Activated B cell treated with CpG ODN at 0.5 μM for 24 hours (primary cell): ENCODE measurements at regions not wholly inside any gene's neighbourhood (a gene's known extent, or its start where the extent isn't known, plus 50 kb on each side); places are given as distances from the start of the nearest gene placed in this dataset.

Experiments
- ATAC-seq: fragments of 200-7000 bp; cut with Tn5 transposase; one replicate; pipeline ENCODE4 v1.10.0; 2021; ENCODE audit warnings: low read depth, mild to moderate bottlenecking, moderate library complexity
- CTCF ChIA-PET: fragments of 350-600 bp; sonication (Branson Sonifier 250); formaldehyde crosslinking; loops from one replicate; lab custom pipeline; 2021; ENCODE audit warnings: antibody characterized with exemption; lab: Charles Lee
- POLR2A ChIA-PET: fragments of 350-600 bp; sonication (Branson Sonifier 250); formaldehyde crosslinking; loops from one replicate; lab custom pipeline; 2021; ENCODE audit warnings: antibody characterized with exemption; lab: Charles Lee
- DNase-seq: peaks from one replicate; pipeline ENCODE4 v3.0.0; 2022
- H3K27ac Mint-ChIP-seq: one replicate; pipeline ENCODE4 v1.8.0; 2020; ENCODE audit warnings: mixed read lengths
- H3K27me3 Mint-ChIP-seq: one replicate; pipeline ENCODE4 v1.8.0; 2021; ENCODE audit warnings: mixed read lengths
- H3K36me3 Mint-ChIP-seq: one replicate; pipeline ENCODE4 v1.8.0; 2021; ENCODE audit warnings: low read depth, mixed read lengths
- H3K4me1 Mint-ChIP-seq: one replicate; pipeline ENCODE4 v1.8.0; 2021; ENCODE audit warnings: mixed read lengths
- H3K4me3 Mint-ChIP-seq: one replicate; pipeline ENCODE4 v1.8.0; 2020; ENCODE audit warnings: mild to moderate bottlenecking, mixed read lengths
- H3K9me3 Mint-ChIP-seq: one replicate; pipeline ENCODE4 v1.8.0; 2020; ENCODE audit warnings: mixed read lengths
- intact Hi-C: fragments of 100-400 bp; cut with micrococcal nuclease; formaldehyde crosslinking; loops from one replicate; pipeline ENCODE4 v1.15.1; 2024
- TF ChIP-seq, protein P1 (sequence below): fragments of 200-600 bp; IDR thresholded peaks from one replicate; pipeline ENCODE4 v1.8.0; 2022; ENCODE audit warnings: antibody characterized with exemption, mild to moderate bottlenecking

DNA sequence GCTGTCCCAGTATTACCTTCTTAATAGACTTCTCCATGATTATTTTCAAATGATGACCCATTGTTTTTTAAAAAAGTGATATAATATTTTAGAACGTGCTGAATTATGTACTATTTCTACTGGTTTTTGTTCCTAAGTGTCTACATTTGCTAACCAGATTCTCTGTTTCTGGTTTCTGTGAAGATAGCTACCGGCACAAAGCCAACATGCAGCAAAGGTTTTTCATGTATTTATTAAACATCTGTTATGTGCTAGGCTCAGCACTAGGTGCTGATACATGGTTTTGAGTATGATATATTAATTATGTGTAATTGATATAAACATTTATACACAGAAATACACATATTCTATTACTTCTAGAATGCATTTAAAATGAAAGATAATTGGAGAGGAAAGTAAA is 1035.6 kb downstream of the PCDH17 start:
- ATAC-seq, result no peak

DNA sequence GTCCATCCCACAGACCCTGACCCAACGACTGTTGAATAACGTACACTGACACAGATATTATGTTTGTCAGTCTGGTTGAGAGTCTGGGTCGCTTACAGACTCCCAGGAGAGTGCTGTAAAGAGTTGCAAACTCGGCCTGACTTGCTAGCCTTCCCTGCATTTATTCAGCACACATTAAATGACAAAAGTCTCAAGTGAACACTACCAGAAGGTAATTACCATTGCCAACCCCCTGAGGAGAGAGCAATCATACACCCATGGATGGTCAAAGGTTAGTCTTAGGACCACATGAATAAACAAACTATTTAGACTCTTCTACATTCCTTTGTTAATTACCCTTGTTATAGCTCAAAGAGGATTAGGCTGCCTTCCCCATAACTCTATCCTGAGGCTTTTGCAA is 1048.6 kb downstream of the PCDH17 start:
- Mint-ChIP-seq H3K9me3 (peaks cover 7% of the 10 kb centered on the region), H3K4me1 (no peaks in the 10 kb centered on the region), H3K27me3 (no peaks in the 10 kb centered on the region), H3K4me3 (no peak overlapping the region), H3K27ac (no peak overlapping the region), H3K36me3 (no peaks in the 10 kb centered on the region)
- POLR2A ChIA-PET, result no interaction called here
- intact Hi-C loops, result no loop called here
- ATAC-seq, result no peak
- TF ChIP-seq, protein P1, sequence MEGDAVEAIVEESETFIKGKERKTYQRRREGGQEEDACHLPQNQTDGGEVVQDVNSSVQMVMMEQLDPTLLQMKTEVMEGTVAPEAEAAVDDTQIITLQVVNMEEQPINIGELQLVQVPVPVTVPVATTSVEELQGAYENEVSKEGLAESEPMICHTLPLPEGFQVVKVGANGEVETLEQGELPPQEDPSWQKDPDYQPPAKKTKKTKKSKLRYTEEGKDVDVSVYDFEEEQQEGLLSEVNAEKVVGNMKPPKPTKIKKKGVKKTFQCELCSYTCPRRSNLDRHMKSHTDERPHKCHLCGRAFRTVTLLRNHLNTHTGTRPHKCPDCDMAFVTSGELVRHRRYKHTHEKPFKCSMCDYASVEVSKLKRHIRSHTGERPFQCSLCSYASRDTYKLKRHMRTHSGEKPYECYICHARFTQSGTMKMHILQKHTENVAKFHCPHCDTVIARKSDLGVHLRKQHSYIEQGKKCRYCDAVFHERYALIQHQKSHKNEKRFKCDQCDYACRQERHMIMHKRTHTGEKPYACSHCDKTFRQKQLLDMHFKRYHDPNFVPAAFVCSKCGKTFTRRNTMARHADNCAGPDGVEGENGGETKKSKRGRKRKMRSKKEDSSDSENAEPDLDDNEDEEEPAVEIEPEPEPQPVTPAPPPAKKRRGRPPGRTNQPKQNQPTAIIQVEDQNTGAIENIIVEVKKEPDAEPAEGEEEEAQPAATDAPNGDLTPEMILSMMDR, result no peak
- CTCF ChIA-PET, result no interaction called here
- no peak for DNase-seq

More for the DNA sequence above, 1035.6 kb downstream of the PCDH17 start:
- Mint-ChIP-seq H3K36me3 (no peaks in the 10 kb centered on the region), H3K27me3 (no peaks in the 10 kb centered on the region), H3K4me1 (no peaks in the 10 kb centered on the region), H3K27ac (no peak overlapping the region), H3K9me3 (peaks cover 2% of the 10 kb centered on the region), H3K4me3 (no peak overlapping the region)
- POLR2A ChIA-PET, result no interaction called here
- TF ChIP-seq, protein P1, result no peak
- DNase-seq, result no peak
- CTCF ChIA-PET, result no interaction called here
- intact Hi-C loops, result no loop called here

DNA sequence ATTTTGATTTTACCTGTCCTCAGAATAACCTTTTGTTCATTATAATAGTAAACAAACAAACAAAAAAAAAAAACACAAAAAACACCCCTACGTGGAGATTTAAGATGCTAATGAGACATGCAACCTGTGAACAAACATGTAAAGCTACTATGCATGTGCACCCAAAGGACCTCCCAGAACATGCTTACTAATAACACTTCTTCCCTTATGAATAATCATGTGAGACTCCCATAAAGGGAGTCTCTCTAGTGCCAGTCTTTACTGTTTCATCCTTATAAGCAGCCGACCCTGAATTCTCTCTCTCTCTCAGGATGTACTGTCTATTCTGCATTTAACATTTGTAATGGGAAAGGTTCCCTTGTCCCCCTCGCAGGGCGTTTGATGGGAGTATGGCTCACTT is 1051.1 kb downstream of the PCDH17 start:
- Mint-ChIP-seq H3K9me3 (peaks cover 7% of the 10 kb centered on the region), H3K27me3 (no peaks in the 10 kb centered on the region), H3K27ac (no peak overlapping the region), H3K4me3 (no peak overlapping the region), H3K36me3 (no peaks in the 10 kb centered on the region), H3K4me1 (no peaks in the 10 kb centered on the region)
- ChIA-PET CTCF (no interaction called here), POLR2A (no interaction called here)
- ATAC-seq (no peak), DNase-seq (no peak)
- TF ChIP-seq, protein P1, result no peak
- intact Hi-C loops, result no loop called here

DNA sequence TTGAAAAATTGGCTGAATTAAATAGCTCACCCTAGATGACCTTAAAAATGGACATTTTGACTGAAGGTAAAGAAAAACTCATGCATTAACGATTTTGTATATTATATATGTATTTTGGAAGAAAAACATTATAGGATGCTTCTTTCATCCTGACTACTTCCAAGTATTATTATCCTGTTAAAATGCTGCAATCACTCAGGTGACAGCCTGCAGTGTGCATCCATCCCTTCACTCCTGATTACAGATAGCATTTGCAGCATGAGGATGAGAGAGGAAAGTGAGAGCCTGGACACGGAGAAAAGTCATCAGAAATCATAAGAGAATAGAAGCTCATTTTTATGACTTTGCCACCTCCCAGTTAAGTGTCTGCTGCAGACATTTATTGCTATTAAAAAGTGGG is 1055.6 kb downstream of the PCDH17 start:
- H3K4me1 Mint-ChIP-seq, result no peaks in the 10 kb centered on the region
- H3K36me3 Mint-ChIP-seq, result no peaks in the 10 kb centered on the region
- no peak for DNase-seq
- intact Hi-C loops, result no loop called here
- H3K27ac Mint-ChIP-seq, result no peak overlapping the region
- CTCF ChIA-PET, result no interaction called here
- POLR2A ChIA-PET, result no interaction called here
- TF ChIP-seq, protein P1, result no peak
- ATAC-seq, result no peak
- H3K27me3 Mint-ChIP-seq, result no peaks in the 10 kb centered on the region
- no peak overlapping the region for H3K4me3 Mint-ChIP-seq
- H3K9me3 Mint-ChIP-seq, result peaks cover 5% of the 10 kb centered on the region

DNA sequence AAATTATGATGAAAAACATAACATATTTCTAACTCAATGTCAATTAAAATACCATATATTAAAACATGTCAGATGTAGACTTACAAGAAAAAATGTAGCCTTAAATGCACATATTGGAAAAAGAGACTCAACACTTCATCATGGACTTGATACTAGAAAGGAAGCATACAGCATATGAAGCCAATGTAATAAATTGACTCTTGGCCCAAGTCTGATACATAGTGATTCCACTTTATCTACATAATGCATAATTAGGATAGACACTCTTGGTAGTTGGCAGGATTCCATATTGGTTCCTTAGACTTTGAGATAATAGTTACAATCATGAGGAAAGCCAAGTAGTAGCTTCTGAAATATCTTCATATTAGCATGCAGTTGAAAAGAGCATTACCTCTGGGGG is 1067.0 kb downstream of the PCDH17 start:
- Mint-ChIP-seq H3K36me3 (no peaks in the 10 kb centered on the region), H3K4me3 (no peak overlapping the region), H3K4me1 (no peaks in the 10 kb centered on the region), H3K27ac (no peak overlapping the region), H3K27me3 (no peaks in the 10 kb centered on the region), H3K9me3 (peaks cover 7% of the 10 kb centered on the region)
- DNase-seq (no peak), ATAC-seq (no peak)
- ChIA-PET POLR2A (no interaction called here), CTCF (no interaction called here)
- intact Hi-C loops, result no loop called here
- TF ChIP-seq, protein P1, result no peak
